ENCODE measurements at regions not wholly inside any gene's neighbourhood (a gene's known extent, or its start where the extent isn't known, plus 50 kb on each side); places are given as distances from the start of the nearest gene placed in this dataset.

- Histone ChIP-seq H3K79me2 (ENCODE audit: insufficient read depth, low read length) (no peaks in the 10 kb centered on the region), H2AFZ (ENCODE audit: low read length) (no peak overlapping the region), H3K36me3 (ENCODE audit: insufficient read depth, low read length) (no peaks in the 10 kb centered on the region), H3K27ac (ENCODE audit: low read depth, low read length) (no peak overlapping the region), H3K9me3 (ENCODE audit: low read depth, low read length) (no peaks in the 10 kb centered on the region), H4K20me1 (ENCODE audit: insufficient read depth, low read length) (no peaks in the 10 kb centered on the region), H3K4me1 (ENCODE audit: insufficient read depth, low read length) (no peaks in the 10 kb centered on the region), H3K4me3 (ENCODE audit: insufficient read depth, low read length) (no peak overlapping the region), H3K27me3 (ENCODE audit: insufficient read depth, low read length) (no peaks in the 10 kb centered on the region), H3K4me2 (ENCODE audit: insufficient read depth, low read length) (no peak overlapping the region)
- no peak for TF ChIP-seq CTCF (IDR thresholded peaks at IDR 0.05; ENCODE audit: extremely low read depth, low read depth, low read length)
- DNase-seq (ENCODE audit: insufficient read length, low spot score, missing footprints) = no peak
Measured at GRCh38 chr14:87312894-87313205, 680.1 kb downstream of the GALC start.

GRCh38 chr14:87312169-87312893, 680.7 kb downstream of the GALC start:
- H3K36me3 ChIP-seq (ENCODE audit: insufficient read depth, low read length) = no peaks in the 10 kb centered on the region
- H3K27me3 ChIP-seq (ENCODE audit: insufficient read depth, low read length) = no peaks in the 10 kb centered on the region
- TF ChIP-seq CTCF (IDR thresholded peaks at IDR 0.05; ENCODE audit: extremely low read depth, low read depth, low read length) = no peak
- no peak overlapping the region for H3K4me2 ChIP-seq (ENCODE audit: insufficient read depth, low read length)
- H3K79me2 ChIP-seq (ENCODE audit: insufficient read depth, low read length) = no peaks in the 10 kb centered on the region
- H2AFZ ChIP-seq (ENCODE audit: low read length) = no peak overlapping the region
- no peak overlapping the region for H3K27ac ChIP-seq (ENCODE audit: low read depth, low read length)
- H3K4me3 ChIP-seq (ENCODE audit: insufficient read depth, low read length) = no peak overlapping the region
- no peak for DNase-seq (ENCODE audit: insufficient read length, low spot score, missing footprints)
- H4K20me1 ChIP-seq (ENCODE audit: insufficient read depth, low read length) = no peaks in the 10 kb centered on the region
- no peaks in the 10 kb centered on the region for H3K4me1 ChIP-seq (ENCODE audit: insufficient read depth, low read length)
- no peaks in the 10 kb centered on the region for H3K9me3 ChIP-seq (ENCODE audit: low read depth, low read length)

- H3K36me3 ChIP-seq (ENCODE audit: insufficient read depth, low read length) = no peaks in the 10 kb centered on the region
- H3K79me2 ChIP-seq (ENCODE audit: insufficient read depth, low read length) = no peaks in the 10 kb centered on the region
- no peaks in the 10 kb centered on the region for H3K4me1 ChIP-seq (ENCODE audit: insufficient read depth, low read length)
- no peak for TF ChIP-seq CTCF (IDR thresholded peaks at IDR 0.05; ENCODE audit: extremely low read depth, low read depth, low read length)
- no peak overlapping the region for H3K4me2 ChIP-seq (ENCODE audit: insufficient read depth, low read length)
- no peaks in the 10 kb centered on the region for H3K27me3 ChIP-seq (ENCODE audit: insufficient read depth, low read length)
- no peak overlapping the region for H3K27ac ChIP-seq (ENCODE audit: low read depth, low read length)
- H3K4me3 ChIP-seq (ENCODE audit: insufficient read depth, low read length) = no peak overlapping the region
- H4K20me1 ChIP-seq (ENCODE audit: insufficient read depth, low read length) = no peaks in the 10 kb centered on the region
- DNase-seq (ENCODE audit: insufficient read length, low spot score, missing footprints) = no peak
- no peak overlapping the region for H2AFZ ChIP-seq (ENCODE audit: low read length)
- H3K9me3 ChIP-seq (ENCODE audit: low read depth, low read length) = no peaks in the 10 kb centered on the region
Measured at GRCh38 chr14:87309557-87309956, 683.4 kb downstream of the GALC start.

GRCh38 chr14:87306409-87307168, 686.4 kb downstream of the GALC start:
- H3K4me2 ChIP-seq (ENCODE audit: insufficient read depth, low read length) = no peak overlapping the region
- H3K27me3 ChIP-seq (ENCODE audit: insufficient read depth, low read length) = no peaks in the 10 kb centered on the region
- no peaks in the 10 kb centered on the region for H3K9me3 ChIP-seq (ENCODE audit: low read depth, low read length)
- no peak for DNase-seq (ENCODE audit: insufficient read length, low spot score, missing footprints)
- H3K27ac ChIP-seq (ENCODE audit: low read depth, low read length) = no peak overlapping the region
- no peak overlapping the region for H3K4me3 ChIP-seq (ENCODE audit: insufficient read depth, low read length)
- no peaks in the 10 kb centered on the region for H4K20me1 ChIP-seq (ENCODE audit: insufficient read depth, low read length)
- no peak for TF ChIP-seq CTCF (IDR thresholded peaks at IDR 0.05; ENCODE audit: extremely low read depth, low read depth, low read length)
- no peaks in the 10 kb centered on the region for H3K4me1 ChIP-seq (ENCODE audit: insufficient read depth, low read length)
- no peak overlapping the region for H2AFZ ChIP-seq (ENCODE audit: low read length)
- H3K79me2 ChIP-seq (ENCODE audit: insufficient read depth, low read length) = no peaks in the 10 kb centered on the region
- H3K36me3 ChIP-seq (ENCODE audit: insufficient read depth, low read length) = no peaks in the 10 kb centered on the region
